H1 (cell line): ENCODE measurements at regions not wholly inside any gene's neighbourhood (a gene's known extent, or its start where the extent isn't known, plus 50 kb on each side); places are given as distances from the start of the nearest gene placed in this dataset.

Experiments used
- CTCF ChIA-PET: fragments of 300-600 bp; sonication (Branson Sonifier 250); formaldehyde crosslinking; loops from one replicate; lab custom pipeline; 2021; ENCODE audit not compliant: partially characterized antibody; lab: Charles Lee
- POLR2A ChIA-PET: fragments of 300-600 bp; sonication (Branson Sonifier 250); formaldehyde crosslinking; loops from one replicate; lab custom pipeline; 2021; ENCODE audit warnings: inconsistent platforms; ENCODE audit not compliant: partially characterized antibody; lab: Charles Lee
- DNase-seq, 2 experiments: peaks; one replicate each; pipeline versions ENCODE4 v3.0.0 to v3.0.0-alpha.2; 2010 to 2022; ENCODE audit warnings: low spot score in 2 of 2, low read depth in 1 of 2, mixed read lengths in 1 of 2
- FAIRE-seq: peaks from 2 replicates; lab custom pipeline; 2011; peaks lifted over from hg19 to GRCh38; lab: Jason Lieb, UNC
- H2AFZ ChIP-seq: 2 replicates; pipeline ENCODE4 v1.8.1; 2012; ENCODE audit warnings: low read length, inconsistent platforms
- H2AK5ac ChIP-seq: 2 replicates; pipeline ENCODE4 v1.6.1; 2013; ENCODE audit warnings: low read depth, low read length
- H2BK120ac ChIP-seq: replicated peaks from 2 replicates; pipeline ENCODE3; 2013; ENCODE audit warnings: low read depth, low read length, inconsistent platforms
- H2BK12ac ChIP-seq: 2 replicates; pipeline ENCODE4 v1.6.1; 2013; ENCODE audit warnings: low read depth, low read length
- H2BK15ac ChIP-seq: 2 replicates; pipeline ENCODE4 v1.6.1; 2013; ENCODE audit warnings: low read length
- H2BK20ac ChIP-seq: 2 replicates; pipeline ENCODE4 v1.6.1; 2013; ENCODE audit warnings: low read length
- H2BK5ac ChIP-seq: 2 replicates; pipeline ENCODE4 v1.6.1; 2013; ENCODE audit warnings: low read depth, low read length
- H3K14ac ChIP-seq: 2 replicates; pipeline ENCODE4 v1.6.1; 2013; ENCODE audit warnings: inconsistent platforms; ENCODE audit not compliant: insufficient read length
- H3K18ac ChIP-seq: 2 replicates; pipeline ENCODE4 v1.6.1; 2013; ENCODE audit warnings: low read length; ENCODE audit errors: extremely low read depth
- H3K23ac ChIP-seq: 2 replicates; pipeline ENCODE4 v1.6.1; 2013; ENCODE audit warnings: inconsistent platforms; ENCODE audit not compliant: insufficient read length
- H3K23me2 ChIP-seq: 2 replicates; pipeline ENCODE4 v1.6.1; 2013; ENCODE audit warnings: low read depth, low read length
- H3K27ac ChIP-seq: 2 replicates; pipeline ENCODE4 v1.6.1; 2011; ENCODE audit warnings: low read depth, low read length, inconsistent platforms
- H3K27me3 ChIP-seq, 4 experiments: replicated peaks in 1 of 4; 1 replicate in 1 of 4; 2 replicates in 3 of 4; pipeline versions ENCODE4 v1.6.1 to v1.8.1; 2011 to 2013; ENCODE audit warnings: low read length in 3 of 4, mild to moderate bottlenecking in 3 of 4, inconsistent platforms in 2 of 4, mixed read lengths in 2 of 4, moderate library complexity in 1 of 4; ENCODE audit not compliant: control insufficient read depth in 3 of 4, insufficient read depth in 3 of 4; ENCODE audit errors: extremely low read depth in 1 of 4
- H3K36me3 ChIP-seq, 4 experiments: 2 replicates each; pipeline versions ENCODE4 v1.6.1 to v1.8.1; 2011 to 2013; ENCODE audit warnings: mild to moderate bottlenecking in 4 of 4, low read length in 3 of 4, moderate library complexity in 2 of 4, control low read depth in 1 of 4, inconsistent platforms in 1 of 4; ENCODE audit not compliant: insufficient read depth in 4 of 4, control insufficient read depth in 2 of 4
- H3K4ac ChIP-seq: replicated peaks from 2 replicates; pipeline ENCODE3; 2013; ENCODE audit warnings: low read length, low read depth, mixed read lengths, inconsistent platforms; ENCODE audit not compliant: insufficient read length
- H3K4me1 ChIP-seq, 4 experiments: replicated peaks in 1 of 4; 1 replicate in 1 of 4; 2 replicates in 3 of 4; pipeline versions ENCODE4 v1.6.1 to v1.8.1; 2011 to 2013; ENCODE audit warnings: low read length in 3 of 4, inconsistent platforms in 2 of 4, mixed read lengths in 1 of 4; ENCODE audit not compliant: insufficient read depth in 4 of 4, control insufficient read depth in 3 of 4
- H3K4me2 ChIP-seq, 2 experiments: 2 replicates each; pipeline versions ENCODE4 v1.6.1 to v1.8.1; 2011 to 2013; ENCODE audit warnings: low read depth in 2 of 2, low read length in 2 of 2, control low read depth in 1 of 2, inconsistent platforms in 1 of 2, mild to moderate bottlenecking in 1 of 2; ENCODE audit not compliant: insufficient read depth in 1 of 2
- H3K4me3 ChIP-seq, 4 experiments: fragments of 200-600, 300-600 bp in 1 of 4; sonication (generic), shearing (Covaris generic), sonication (Bioruptor Twin) in 1 of 4; 2 replicates each; pipeline versions ENCODE4 v1.5.1 to v1.8.1; 2011 to 2016; ENCODE audit warnings: low read length in 4 of 4, low read depth in 3 of 4, control low read depth in 2 of 4, inconsistent platforms in 2 of 4, mild to moderate bottlenecking in 2 of 4, mixed read lengths in 1 of 4, moderate library complexity in 1 of 4; ENCODE audit not compliant: insufficient read depth in 2 of 4; ENCODE audit errors: extremely low read depth in 1 of 4
- H3K56ac ChIP-seq: replicated peaks from 2 replicates; pipeline ENCODE3; 2013; ENCODE audit warnings: low read depth, mild to moderate bottlenecking, mixed read lengths, low read length, inconsistent platforms; ENCODE audit not compliant: insufficient read length
- H3K79me1 ChIP-seq: 2 replicates; pipeline ENCODE4 v1.6.1; 2013; ENCODE audit warnings: low read depth, low read length, control low read depth
- H3K79me2 ChIP-seq, 2 experiments: 2 replicates each; pipeline versions ENCODE4 v1.6.1 to v1.8.1; 2012 to 2013; ENCODE audit warnings: low read length in 2 of 2, mild to moderate bottlenecking in 2 of 2, inconsistent platforms in 1 of 2; ENCODE audit not compliant: insufficient read depth in 2 of 2, control insufficient read depth in 1 of 2
- H3K9ac ChIP-seq, 4 experiments: replicated peaks in 1 of 4; 1 replicate in 1 of 4; 2 replicates in 3 of 4; pipeline versions ENCODE4 v1.6.1 to v1.8.1; 2011 to 2013; ENCODE audit warnings: low read depth in 3 of 4, low read length in 3 of 4, control low read depth in 2 of 4, mild to moderate bottlenecking in 2 of 4, moderate library complexity in 2 of 4, inconsistent platforms in 1 of 4; ENCODE audit errors: extremely low read depth in 1 of 4
- H3K9me3 ChIP-seq, 2 experiments: 2 replicates each; pipeline versions ENCODE4 v1.6.1 to v1.8.1; 2012 to 2013; ENCODE audit warnings: mild to moderate bottlenecking in 2 of 2, moderate library complexity in 2 of 2, control low read depth in 1 of 2, inconsistent platforms in 1 of 2, low read depth in 1 of 2, low read length in 1 of 2, mixed read lengths in 1 of 2; ENCODE audit not compliant: insufficient read depth in 2 of 2
- H4K20me1 ChIP-seq, 2 experiments: replicated peaks in 1 of 2; 2 replicates each; pipeline versions ENCODE3 to v1.8.1; 2011 to 2013; ENCODE audit warnings: inconsistent platforms in 2 of 2, low read length in 2 of 2, mild to moderate bottlenecking in 1 of 2; ENCODE audit not compliant: insufficient read depth in 2 of 2, control insufficient read depth in 1 of 2
- H4K5ac ChIP-seq: 2 replicates; pipeline ENCODE4 v1.6.1; 2013; ENCODE audit warnings: low read length, low read depth, mixed read lengths, inconsistent platforms; ENCODE audit not compliant: insufficient read length
- H4K8ac ChIP-seq: 2 replicates; pipeline ENCODE4 v1.8.0; 2013; ENCODE audit warnings: mild to moderate bottlenecking, moderate library complexity, low read length, inconsistent platforms; ENCODE audit not compliant: insufficient read depth; ENCODE audit errors: extremely low read depth
- H4K91ac ChIP-seq: replicated peaks from 2 replicates; pipeline ENCODE3; 2013; ENCODE audit warnings: low read length, mixed read lengths, inconsistent platforms; ENCODE audit not compliant: insufficient read length
- EZH2 ChIP-seq: fragments of 200-600 bp; sonication (generic); IDR thresholded peaks from 2 replicates; pipeline ENCODE4 v1.7.1; 2012; ENCODE audit warnings: low read depth, mild to moderate bottlenecking, moderate library complexity, low read length, inconsistent platforms; ENCODE audit not compliant: severe bottlenecking
- GABPA ChIP-seq: IDR thresholded peaks from 2 replicates; pipeline ENCODE4 v1.6.1; 2011; ENCODE audit warnings: mild to moderate bottlenecking, low read length, moderate library complexity, borderline replicate concordance; ENCODE audit not compliant: insufficient read depth
- KDM4A ChIP-seq: IDR thresholded peaks from one replicate; pipeline ENCODE4 v1.7.1; 2012; ENCODE audit warnings: low read depth, mild to moderate bottlenecking, moderate library complexity, low read length, inconsistent platforms; ENCODE audit not compliant: severe bottlenecking
- KDM5A ChIP-seq: fragments of 200-600 bp; IDR thresholded peaks from 2 replicates; pipeline ENCODE4 v1.7.1; 2012; ENCODE audit warnings: mild to moderate bottlenecking, low read length, inconsistent platforms, mixed read lengths
- MAFK ChIP-seq: IDR thresholded peaks from 2 replicates; pipeline ENCODE4 v1.6.1; 2012; ENCODE audit warnings: low read depth, mild to moderate bottlenecking, improper control_type of control experiment, low read length
- SP1 ChIP-seq: IDR thresholded peaks from 2 replicates; pipeline ENCODE4 v1.6.1; 2011; ENCODE audit warnings: low read depth, low read length
- SP4 ChIP-seq: IDR thresholded peaks from 2 replicates; pipeline ENCODE4 v1.6.1; 2012; ENCODE audit warnings: low read length, inconsistent platforms
- SUZ12 ChIP-seq: fragments of 200-600 bp; sonication (generic); IDR thresholded peaks from 2 replicates; pipeline ENCODE4 v1.6.1; 2012; ENCODE audit warnings: mild to moderate bottlenecking, inconsistent platforms, low read length, moderate library complexity, mixed read lengths
- TCF12 ChIP-seq: IDR thresholded peaks from 2 replicates; pipeline ENCODE4 v1.6.1; 2011; ENCODE audit warnings: low read depth, mild to moderate bottlenecking, low read length
- WGBS, 2 experiments: shearing (Covaris generic) in 1 of 2; methylation state at CpG; one replicate each; pipeline versions ENCODE4 v1.1.6 to v1.1.7; 2013 to 2015; ENCODE audit warnings: low lambda C conversion rate in 2 of 2, mixed read lengths in 2 of 2, inconsistent platforms in 1 of 2, low coverage in 1 of 2, missing lambda C conversion rate in 1 of 2; ENCODE audit not compliant: insufficient replicate concordance in 2 of 2, insufficient coverage in 1 of 2, insufficient read length in 1 of 2; ENCODE audit errors: extremely low coverage in 1 of 2, missing lambda C conversion rate in 1 of 2; 5-methylcytosine and 5-hydroxymethylcytosine counted together

DNA sequence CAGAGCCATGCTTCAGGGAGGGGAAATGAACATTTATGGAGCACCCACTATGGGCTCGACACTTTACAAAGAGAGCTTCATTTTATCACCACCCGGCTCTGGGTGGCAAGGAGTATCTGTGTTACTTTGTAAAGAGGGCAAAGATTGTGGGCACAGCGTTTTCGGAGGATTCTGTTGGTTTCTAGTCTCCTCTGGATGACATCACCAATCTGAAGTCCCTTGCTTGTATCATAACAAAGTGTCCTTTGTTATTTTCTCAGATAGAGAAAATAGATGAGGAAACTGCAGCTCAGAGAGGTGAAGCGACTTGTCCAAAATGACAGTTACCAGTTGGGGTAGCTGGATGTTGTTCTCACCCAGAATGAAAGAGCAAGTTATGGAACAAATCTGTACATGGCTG, 162.8 kb downstream of the GLI2 start:
- CTCF ChIA-PET, result interaction anchor here (0.6 to 6.7 kb wide), 13 partner anchors 13 to 202 kb away, joined by 3 to 65 read pairs (median 5); no protein-coding TSS in a partner anchor
- H4K20me1 ChIP-seq, result peaks cover 2 to 10% of the 10 kb centered on the region in 2 experiments
- FAIRE-seq (no peak), DNase-seq (no peak)
- H3K18ac ChIP-seq, result no peak overlapping the region; the same call in 1 of the 2 replicates
- H3K79me2 ChIP-seq, result peaks cover 0 to 17% of the 10 kb centered on the region in 2 experiments; a peak in 2 of 4 replicates
- no peak overlapping the region for H3K9ac ChIP-seq
- H2BK5ac ChIP-seq, result no peak overlapping the region
- no peak overlapping the region for H2BK15ac ChIP-seq
- POLR2A ChIA-PET, result interaction anchor here (0.6 to 1.9 kb wide), 4 partner anchors 22 to 177 kb away, joined by 3 to 11 read pairs (median 3); no protein-coding TSS in a partner anchor
- 0 out of 2 replicates have a peak overlapping the region, but pooled peaks have one; percentile 14 for H2BK12ac ChIP-seq
- no peaks in the 10 kb centered on the region; the same call in 1 of the 2 replicates for H3K79me1 ChIP-seq
- peaks cover 18 to 44% (median 27%) of the 10 kb centered on the region in 4 experiments for H3K4me1 ChIP-seq
- no peaks in the 10 kb centered on the region for H3K9me3 ChIP-seq
- H3K14ac ChIP-seq, result no peak overlapping the region
- H3K36me3 ChIP-seq, result 0 out of 8 replicates have a peak, but pooled peaks cover 0 to 2% (median 0%) of the 10 kb centered on the region in 4 experiments
- H2AK5ac ChIP-seq, result 0 out of 2 replicates have a peak overlapping the region, but pooled peaks have one; percentile 1
- H2AFZ ChIP-seq, result no peak overlapping the region
- no peak overlapping the region for H4K8ac ChIP-seq
- no peaks in the 10 kb centered on the region; the same call in 1 of the 2 replicates for H3K23me2 ChIP-seq
- no peak overlapping the region for H4K91ac ChIP-seq
- H3K27ac ChIP-seq, result no peak overlapping the region
- H4K5ac ChIP-seq, result no peak overlapping the region
- no peak overlapping the region for H3K4ac ChIP-seq
- no peak overlapping the region for H2BK20ac ChIP-seq
- H3K4me2 ChIP-seq, result peak overlapping the region; percentile 26 to 43; a peak in 2 of 4 replicates
- WGBS, 2 experiments, result 90% methylated on average over 5 of the region's 5 CpGs; no CpG with 5 or more reads in 1 of the 2 experiments
- H3K27me3 ChIP-seq, result no peaks in the 10 kb centered on the region; a peak in 1 of 7 replicates
- H2BK120ac ChIP-seq, result no peak overlapping the region
- H3K56ac ChIP-seq, result no peak overlapping the region
- H3K4me3 ChIP-seq, result no peak overlapping the region
- no peak overlapping the region for H3K23ac ChIP-seq
- TF ChIP-seq TCF12 (no peak), EZH2 (no peak), GABPA (no peak), MAFK (no peak), KDM4A (no peak), SP1 (no peak), SUZ12 (no peak), SP4 (no peak), KDM5A (no peak)
